ENCODE measurements at regions not wholly inside any gene's neighbourhood (a gene's known extent, or its start where the extent isn't known, plus 50 kb on each side); places are given as distances from the start of the nearest gene placed in this dataset.

GRCh38 chr21:28464095-28464494 lies 528.6 kb downstream of the LTN1 start:
- TF ChIP-seq CTCF (IDR thresholded peaks at IDR 0.05), result no peak
- no peak for TF ChIP-seq POLR2A (IDR thresholded peaks at IDR 0.05)

All from uterus (tissue), 2 donors.